GM18873 (cell line): ENCODE measurements at regions not wholly inside any gene's neighbourhood (a gene's known extent, or its start where the extent isn't known, plus 50 kb on each side); places are given as distances from the start of the nearest gene placed in this dataset.
"Not testable (repeated sequence)": the region's sequence is repeated elsewhere in the genome, so short reads cannot be mapped to it uniquely, and the experiment has no call there.

Source experiments
- ATAC-seq: cut with Tn5 transposase; IDR thresholded peaks from one replicate; pipeline ENCODE4 v1.9.1; 2021; ENCODE audit warnings: mild to moderate bottlenecking, moderate library complexity, moderate number of reproducible peaks; ENCODE audit not compliant: unreplicated experiment, low FRiP score

GRCh38 chr18:70578480-70578879 lies 289.6 kb downstream of the SOCS6 start:
- no peak for ATAC-seq

GRCh38 chr18:70577023-70577420 lies 288.2 kb downstream of the SOCS6 start:
- ATAC-seq = no peak

- ATAC-seq = no peak
These were observed 287.6 kb downstream of the SOCS6 start for GRCh38 chr18:70576276-70577022.

- not testable (repeated sequence) for ATAC-seq
These were observed 286.1 kb downstream of the SOCS6 start for GRCh38 chr18:70574951-70575350.

- not testable (repeated sequence) for ATAC-seq
These were observed 280.8 kb downstream of the SOCS6 start for GRCh38 chr18:70569647-70570046.

GRCh38 chr18:70559446-70559845 lies 270.6 kb downstream of the SOCS6 start:
- no peak for ATAC-seq

GRCh38 chr18:70558371-70558770 lies 269.5 kb downstream of the SOCS6 start:
- ATAC-seq = no peak

GRCh38 chr18:70554854-70555445 lies 266.1 kb downstream of the SOCS6 start:
- no peak for ATAC-seq

- ATAC-seq = no peak
These were observed 265.1 kb downstream of the SOCS6 start for GRCh38 chr18:70553936-70554260.

- ATAC-seq = no peak
These were observed 264.5 kb downstream of the SOCS6 start for GRCh38 chr18:70553245-70553935.

- no peak for ATAC-seq
These were observed 247.7 kb downstream of the SOCS6 start for GRCh38 chr18:70536370-70537062.

- no peak for ATAC-seq
These were observed 246.2 kb downstream of the SOCS6 start for GRCh38 chr18:70535041-70535440.

GRCh38 chr18:70525322-70525721 lies 236.5 kb downstream of the SOCS6 start:
- not testable (repeated sequence) for ATAC-seq

- no peak for ATAC-seq
These were observed 234.9 kb downstream of the SOCS6 start for GRCh38 chr18:70523792-70524182.

- ATAC-seq = no peak
These were observed 234.4 kb downstream of the SOCS6 start for GRCh38 chr18:70523035-70523791.

- no peak for ATAC-seq
These were observed 233.4 kb downstream of the SOCS6 start for GRCh38 chr18:70522183-70522680.

GRCh38 chr18:70520867-70521266 lies 232.0 kb downstream of the SOCS6 start:
- ATAC-seq = no peak

- ATAC-seq = no peak
These were observed 224.8 kb downstream of the SOCS6 start for GRCh38 chr18:70513502-70514171.

GRCh38 chr18:70507970-70508369 lies 219.1 kb downstream of the SOCS6 start:
- no peak for ATAC-seq

GRCh38 chr18:70506511-70506910 lies 217.7 kb downstream of the SOCS6 start:
- ATAC-seq = no peak
